ENCODE measurements at regions not wholly inside any gene's neighbourhood (a gene's known extent, or its start where the extent isn't known, plus 50 kb on each side); places are given as distances from the start of the nearest gene placed in this dataset.
"Not testable (repeated sequence)": the region's sequence is repeated elsewhere in the genome, so short reads cannot be mapped to it uniquely, and the experiment has no call there.

DNA sequence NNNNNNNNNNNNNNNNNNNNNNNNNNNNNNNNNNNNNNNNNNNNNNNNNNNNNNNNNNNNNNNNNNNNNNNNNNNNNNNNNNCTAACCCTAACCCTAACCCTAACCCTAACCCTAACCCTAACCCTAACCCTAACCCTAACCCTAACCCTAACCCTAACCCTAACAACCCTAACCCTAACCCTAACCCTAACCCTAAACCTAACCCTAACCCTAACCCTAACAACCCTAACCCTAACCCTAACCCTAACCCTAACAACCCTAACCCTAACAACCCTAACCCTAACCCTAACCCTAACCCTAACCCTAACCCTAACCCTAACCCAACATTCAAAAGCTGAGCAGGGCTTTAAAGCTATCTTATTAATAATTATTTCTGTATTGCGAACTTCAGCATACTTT is 182.5 kb upstream of the FAM20C start:
- H3K36me3 ChIP-seq (ENCODE audit: control insufficient read depth in 2 of 2, insufficient read depth in 2 of 2, low read length in 2 of 2); H3K9ac ChIP-seq (ENCODE audit: low read depth in 1 of 2, low read length in 2 of 2); H3K4me3 ChIP-seq (ENCODE audit: low read length in 2 of 2); H3K4me1 ChIP-seq (ENCODE audit: control insufficient read depth in 2 of 2, insufficient read depth in 2 of 2, low read length in 2 of 2); H3K27me3 ChIP-seq (ENCODE audit: control insufficient read depth in 2 of 2, insufficient read depth in 2 of 2, low read length in 2 of 2); H3K9me3 ChIP-seq (ENCODE audit: control insufficient read depth in 2 of 2, low read length in 2 of 2); H3K27ac ChIP-seq (ENCODE audit: low read depth in 2 of 2, low read length in 2 of 2): not testable (repeated sequence)

DNA sequence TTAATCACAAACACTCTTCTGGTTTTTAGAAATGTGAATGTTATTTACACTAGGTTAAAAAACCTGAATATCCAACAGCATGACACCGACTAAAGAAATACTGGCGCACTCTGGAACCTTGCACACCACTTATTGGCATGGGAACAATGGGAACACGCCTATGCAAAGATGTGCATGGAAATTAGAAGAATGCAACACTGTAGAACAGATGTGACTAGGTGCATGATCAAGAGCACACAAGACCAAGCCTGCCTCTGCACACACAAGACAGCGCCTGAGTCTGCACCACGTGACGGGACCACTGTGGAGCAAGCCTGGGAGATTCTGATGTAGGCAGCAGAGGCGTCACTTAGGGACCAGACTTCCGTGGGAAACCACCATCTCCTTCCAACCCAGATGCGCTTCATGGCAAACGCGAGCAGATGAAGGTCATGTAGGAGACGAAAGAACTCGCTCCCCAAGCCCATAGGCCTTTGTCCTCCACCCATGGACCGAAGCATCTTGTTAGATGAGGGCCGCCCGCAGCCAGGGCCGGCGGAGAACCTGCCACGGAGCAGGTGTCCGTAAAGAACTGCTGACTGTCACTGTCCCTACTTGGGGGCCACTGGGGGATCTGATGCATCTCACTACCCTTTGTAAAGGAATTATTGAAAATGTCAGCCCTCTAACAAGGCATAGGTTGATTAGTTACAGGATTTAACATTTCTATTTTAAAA is 159.6 kb upstream of the FAM20C start:
- H3K36me3 ChIP-seq (ENCODE audit: control insufficient read depth in 2 of 2, insufficient read depth in 2 of 2, low read length in 2 of 2); H3K4me3 ChIP-seq (ENCODE audit: low read length in 2 of 2); H3K27me3 ChIP-seq (ENCODE audit: control insufficient read depth in 2 of 2, insufficient read depth in 2 of 2, low read length in 2 of 2); H3K27ac ChIP-seq (ENCODE audit: low read depth in 2 of 2, low read length in 2 of 2); H3K4me1 ChIP-seq (ENCODE audit: control insufficient read depth in 2 of 2, insufficient read depth in 2 of 2, low read length in 2 of 2); H3K9me3 ChIP-seq (ENCODE audit: control insufficient read depth in 2 of 2, low read length in 2 of 2); H3K9ac ChIP-seq (ENCODE audit: low read depth in 1 of 2, low read length in 2 of 2): not testable (repeated sequence)

- not testable (repeated sequence) for H3K27me3 ChIP-seq (ENCODE audit: control insufficient read depth in 2 of 2, insufficient read depth in 2 of 2, low read length in 2 of 2); H3K27ac ChIP-seq (ENCODE audit: low read depth in 2 of 2, low read length in 2 of 2); H3K9ac ChIP-seq (ENCODE audit: low read depth in 1 of 2, low read length in 2 of 2); H3K4me3 ChIP-seq (ENCODE audit: low read length in 2 of 2); H3K36me3 ChIP-seq (ENCODE audit: control insufficient read depth in 2 of 2, insufficient read depth in 2 of 2, low read length in 2 of 2); H3K4me1 ChIP-seq (ENCODE audit: control insufficient read depth in 2 of 2, insufficient read depth in 2 of 2, low read length in 2 of 2); H3K9me3 ChIP-seq (ENCODE audit: control insufficient read depth in 2 of 2, low read length in 2 of 2)
Observed at GRCh38 chr7:35121-35541, 157.2 kb upstream of the FAM20C start.

- H3K9me3 ChIP-seq (ENCODE audit: control insufficient read depth in 2 of 2, low read length in 2 of 2); H3K27me3 ChIP-seq (ENCODE audit: control insufficient read depth in 2 of 2, insufficient read depth in 2 of 2, low read length in 2 of 2); H3K36me3 ChIP-seq (ENCODE audit: control insufficient read depth in 2 of 2, insufficient read depth in 2 of 2, low read length in 2 of 2); H3K4me3 ChIP-seq (ENCODE audit: low read length in 2 of 2); H3K9ac ChIP-seq (ENCODE audit: low read depth in 1 of 2, low read length in 2 of 2); H3K4me1 ChIP-seq (ENCODE audit: control insufficient read depth in 2 of 2, insufficient read depth in 2 of 2, low read length in 2 of 2); H3K27ac ChIP-seq (ENCODE audit: low read depth in 2 of 2, low read length in 2 of 2): not testable (repeated sequence)
Observed at GRCh38 chr7:36539-36938, 155.8 kb upstream of the FAM20C start.

- H3K9me3 ChIP-seq (ENCODE audit: control insufficient read depth in 2 of 2, low read length in 2 of 2); H3K4me1 ChIP-seq (ENCODE audit: control insufficient read depth in 2 of 2, insufficient read depth in 2 of 2, low read length in 2 of 2); H3K4me3 ChIP-seq (ENCODE audit: low read length in 2 of 2); H3K27me3 ChIP-seq (ENCODE audit: control insufficient read depth in 2 of 2, insufficient read depth in 2 of 2, low read length in 2 of 2); H3K36me3 ChIP-seq (ENCODE audit: control insufficient read depth in 2 of 2, insufficient read depth in 2 of 2, low read length in 2 of 2); H3K9ac ChIP-seq (ENCODE audit: low read depth in 1 of 2, low read length in 2 of 2); H3K27ac ChIP-seq (ENCODE audit: low read depth in 2 of 2, low read length in 2 of 2): not testable (repeated sequence)
Observed at GRCh38 chr7:37656-38055, 154.7 kb upstream of the FAM20C start.

GRCh38 chr7:38444-38843 is 153.9 kb upstream of the FAM20C start:
- not testable (repeated sequence) for H3K9ac ChIP-seq (ENCODE audit: low read depth in 1 of 2, low read length in 2 of 2); H3K4me1 ChIP-seq (ENCODE audit: control insufficient read depth in 2 of 2, insufficient read depth in 2 of 2, low read length in 2 of 2); H3K36me3 ChIP-seq (ENCODE audit: control insufficient read depth in 2 of 2, insufficient read depth in 2 of 2, low read length in 2 of 2); H3K27me3 ChIP-seq (ENCODE audit: control insufficient read depth in 2 of 2, insufficient read depth in 2 of 2, low read length in 2 of 2); H3K4me3 ChIP-seq (ENCODE audit: low read length in 2 of 2); H3K27ac ChIP-seq (ENCODE audit: low read depth in 2 of 2, low read length in 2 of 2); H3K9me3 ChIP-seq (ENCODE audit: control insufficient read depth in 2 of 2, low read length in 2 of 2)

GRCh38 chr7:39984-40740 is 152.2 kb upstream of the FAM20C start:
- not testable (repeated sequence) for H3K27ac ChIP-seq (ENCODE audit: low read depth in 2 of 2, low read length in 2 of 2); H3K36me3 ChIP-seq (ENCODE audit: control insufficient read depth in 2 of 2, insufficient read depth in 2 of 2, low read length in 2 of 2); H3K4me3 ChIP-seq (ENCODE audit: low read length in 2 of 2)

DNA sequence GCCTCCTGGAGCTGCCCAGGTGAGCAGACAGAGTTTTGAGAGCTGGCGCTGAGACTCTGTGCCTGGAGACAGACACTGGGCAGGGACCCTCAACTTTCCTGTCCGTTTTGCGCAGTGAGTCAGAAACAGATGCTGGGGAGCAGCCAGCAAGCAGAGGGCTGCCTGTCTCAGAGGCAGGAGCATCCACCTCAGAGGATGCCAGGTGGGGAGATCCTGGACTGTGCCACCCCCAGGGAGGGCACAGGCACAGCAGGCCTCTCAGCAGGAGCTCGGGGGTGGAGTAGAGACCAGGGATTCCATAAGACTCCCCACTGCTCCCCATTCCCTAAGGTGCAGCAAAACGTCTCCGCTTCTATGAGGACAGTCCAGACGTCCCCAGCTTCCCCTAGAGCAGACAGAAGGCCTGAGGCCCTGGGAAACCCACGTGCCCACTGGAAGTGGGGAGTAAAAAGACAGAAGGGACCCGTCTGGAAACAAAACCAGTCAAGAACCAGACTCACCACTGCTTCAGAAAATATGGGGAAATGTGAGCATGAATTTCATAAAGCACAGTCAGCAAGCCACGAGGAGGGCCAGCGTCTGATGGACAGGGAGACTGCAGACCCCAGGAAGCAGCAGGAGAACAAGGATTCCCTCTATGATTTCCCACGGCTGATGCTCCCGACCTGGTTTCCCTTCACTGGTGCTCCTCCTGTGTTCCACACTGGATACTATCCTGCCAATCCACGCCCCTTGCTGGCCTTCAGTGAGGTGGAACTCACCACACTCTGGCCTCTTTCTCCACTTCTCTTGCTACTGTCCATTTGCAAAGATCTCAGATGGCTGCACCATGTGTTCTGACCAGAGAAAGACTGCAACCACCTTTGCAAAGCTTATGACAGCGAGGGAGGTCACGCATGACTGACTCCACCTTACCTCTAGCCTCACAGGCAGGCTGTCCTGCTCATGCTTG is 151.3 kb upstream of the FAM20C start:
- H3K36me3 ChIP-seq (ENCODE audit: control insufficient read depth in 2 of 2, insufficient read depth in 2 of 2, low read length in 2 of 2), result no peaks in the 10 kb centered on the region
- H3K9me3 ChIP-seq (ENCODE audit: control insufficient read depth in 2 of 2, low read length in 2 of 2), result no peaks in the 10 kb centered on the region
- no peak overlapping the region for H3K27ac ChIP-seq (ENCODE audit: low read depth in 2 of 2, low read length in 2 of 2)
- no peaks in the 10 kb centered on the region for H3K27me3 ChIP-seq (ENCODE audit: control insufficient read depth in 2 of 2, insufficient read depth in 2 of 2, low read length in 2 of 2)
- H3K4me1 ChIP-seq (ENCODE audit: control insufficient read depth in 2 of 2, insufficient read depth in 2 of 2, low read length in 2 of 2), result no peaks in the 10 kb centered on the region
- no peak overlapping the region for H3K4me3 ChIP-seq (ENCODE audit: low read length in 2 of 2)
- H3K9ac ChIP-seq (ENCODE audit: low read depth in 1 of 2, low read length in 2 of 2), result no peak overlapping the region

More at GRCh38 chr7:39984-40740, 152.2 kb upstream of the FAM20C start:
- H3K9me3 ChIP-seq (ENCODE audit: control insufficient read depth in 2 of 2, low read length in 2 of 2); H3K27me3 ChIP-seq (ENCODE audit: control insufficient read depth in 2 of 2, insufficient read depth in 2 of 2, low read length in 2 of 2); H3K4me1 ChIP-seq (ENCODE audit: control insufficient read depth in 2 of 2, insufficient read depth in 2 of 2, low read length in 2 of 2); H3K9ac ChIP-seq (ENCODE audit: low read depth in 1 of 2, low read length in 2 of 2): not testable (repeated sequence)

DNA sequence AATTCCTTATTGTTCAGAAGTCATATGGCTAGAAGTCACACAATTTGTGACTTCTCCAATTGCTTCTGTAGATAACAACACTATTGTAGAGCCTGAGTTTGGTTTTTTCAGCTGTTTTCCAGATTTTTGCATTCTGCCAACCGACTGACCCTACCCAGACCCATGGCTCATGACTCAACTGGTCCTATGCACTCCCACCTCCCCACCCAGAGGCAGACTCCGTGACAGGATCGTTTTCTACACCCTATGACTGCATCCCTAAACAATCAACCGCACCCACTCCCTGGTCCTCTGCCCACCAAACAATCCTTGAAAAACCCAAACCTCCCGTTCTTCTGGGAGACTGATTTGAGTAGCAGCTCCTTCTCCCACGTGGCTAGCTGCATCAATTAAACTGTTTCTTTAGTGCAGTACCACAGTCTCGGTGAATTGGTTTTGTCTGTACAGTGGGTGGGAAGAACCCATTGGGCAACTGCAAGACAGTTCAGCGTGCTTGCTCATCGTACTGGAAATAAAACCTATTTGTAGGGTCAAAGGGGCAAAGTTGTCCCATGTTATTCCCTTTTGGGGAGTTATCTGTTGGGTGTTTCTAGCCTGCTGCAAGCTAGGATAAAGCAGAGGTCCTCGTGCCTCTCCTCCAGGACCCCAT is 150.3 kb upstream of the FAM20C start:
- H3K27ac ChIP-seq (ENCODE audit: low read depth in 2 of 2, low read length in 2 of 2), result no peak overlapping the region
- no peaks in the 10 kb centered on the region for H3K36me3 ChIP-seq (ENCODE audit: control insufficient read depth in 2 of 2, insufficient read depth in 2 of 2, low read length in 2 of 2)

More for the DNA sequence above, 150.3 kb upstream of the FAM20C start:
- H3K9me3 ChIP-seq (ENCODE audit: control insufficient read depth in 2 of 2, low read length in 2 of 2), result no peaks in the 10 kb centered on the region
- H3K4me1 ChIP-seq (ENCODE audit: control insufficient read depth in 2 of 2, insufficient read depth in 2 of 2, low read length in 2 of 2), result no peaks in the 10 kb centered on the region
- no peak overlapping the region for H3K9ac ChIP-seq (ENCODE audit: low read depth in 1 of 2, low read length in 2 of 2)
- H3K27me3 ChIP-seq (ENCODE audit: control insufficient read depth in 2 of 2, insufficient read depth in 2 of 2, low read length in 2 of 2), result peaks cover 0 to 3% of the 10 kb centered on the region in 2 donors
- no peak overlapping the region for H3K4me3 ChIP-seq (ENCODE audit: low read length in 2 of 2)
